C1 segment of cervical spinal cord (tissue), 14 donors: ENCODE measurements at regions not wholly inside any gene's neighbourhood (a gene's known extent, or its start where the extent isn't known, plus 50 kb on each side); places are given as distances from the start of the nearest gene placed in this dataset.

ENCODE experiments used
- DNase-seq, 14 donors: peaks; one replicate each; lab custom pipeline; 2025; lab: John Stamatoyannopoulos, UW

- DNase-seq: no peak
Measured at GRCh38 chr9:129490583-129491486, 130.1 kb downstream of the C9orf50 start.

DNA sequence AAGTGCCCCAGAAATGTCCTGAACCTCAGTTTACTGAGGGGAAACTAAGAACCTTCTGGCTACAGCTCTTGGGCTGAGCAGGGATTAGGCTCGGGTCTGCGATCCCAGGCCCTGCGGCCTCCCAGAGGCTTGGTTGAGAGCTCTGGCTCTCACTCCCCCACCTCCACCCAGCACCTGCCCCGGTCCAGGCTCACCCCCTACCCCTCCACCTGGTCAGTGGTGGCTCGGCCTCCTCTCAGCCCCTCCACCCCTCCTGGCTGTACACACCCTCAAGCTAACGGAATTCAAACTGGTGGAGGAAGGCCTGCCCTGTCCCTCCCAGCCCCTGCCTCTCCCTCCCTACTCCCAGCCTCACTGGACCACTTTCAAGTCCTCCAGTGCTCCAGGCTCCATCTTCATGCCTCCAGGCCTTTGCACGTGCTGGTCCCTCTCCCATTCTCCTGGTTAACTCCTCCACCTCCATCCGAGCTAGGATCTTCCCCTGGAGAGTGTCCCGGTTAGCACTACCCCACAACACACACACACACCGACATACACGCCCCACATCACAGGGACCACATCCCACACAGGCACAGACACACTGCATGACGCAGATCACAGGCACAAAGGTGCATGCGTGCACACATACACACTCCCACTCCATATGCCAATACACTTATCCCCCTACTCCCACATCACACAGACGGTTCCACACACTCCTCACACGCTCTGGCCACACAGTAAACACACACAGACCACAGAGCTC, 130.9 kb downstream of the C9orf50 start:
- peak in 1 of 14 donors; percentile 51 for DNase-seq

- peak in 12 of 14 donors; percentile 45 to 93 (median 70) for DNase-seq
Measured at GRCh38 chr9:129487658-129488483, 133.0 kb downstream of the C9orf50 start.

- peak in 5 of 14 donors; percentile 16 to 59 (median 21) for DNase-seq
Measured at GRCh38 chr9:129486756-129487657, 133.9 kb downstream of the C9orf50 start.

DNA sequence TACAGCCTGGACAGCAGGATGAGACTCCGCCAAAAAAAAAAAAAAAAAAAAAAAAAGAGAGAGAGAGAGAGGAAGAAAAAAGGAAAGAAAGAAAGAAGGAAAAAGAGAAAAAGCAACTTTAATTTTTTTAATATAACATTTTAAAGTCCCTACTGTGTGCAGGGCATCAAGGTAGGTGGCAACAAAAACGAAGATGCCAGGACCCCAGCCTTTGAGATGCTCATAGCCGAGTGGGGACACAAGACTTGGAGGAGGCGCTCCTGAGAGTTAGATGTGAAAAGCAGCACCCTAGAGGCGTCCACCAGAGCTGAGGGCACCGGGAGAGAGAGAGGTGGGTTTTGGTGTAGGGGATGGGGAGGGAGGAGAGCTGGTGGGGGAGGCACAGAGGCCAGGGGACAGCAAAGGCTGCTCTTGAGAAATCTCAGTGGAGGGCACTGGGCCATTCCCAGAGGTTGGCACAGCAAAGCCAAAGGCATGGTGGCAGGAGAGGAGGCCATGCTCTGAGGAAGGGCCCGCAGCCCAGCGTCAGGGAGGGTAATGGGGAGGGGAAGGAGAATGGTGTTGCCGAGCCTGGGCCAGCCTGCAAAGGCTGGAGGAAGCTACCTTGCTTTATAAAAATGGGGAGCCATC, 135.6 kb downstream of the C9orf50 start:
- DNase-seq: peak in 1 of 14 donors; percentile 17

DNA sequence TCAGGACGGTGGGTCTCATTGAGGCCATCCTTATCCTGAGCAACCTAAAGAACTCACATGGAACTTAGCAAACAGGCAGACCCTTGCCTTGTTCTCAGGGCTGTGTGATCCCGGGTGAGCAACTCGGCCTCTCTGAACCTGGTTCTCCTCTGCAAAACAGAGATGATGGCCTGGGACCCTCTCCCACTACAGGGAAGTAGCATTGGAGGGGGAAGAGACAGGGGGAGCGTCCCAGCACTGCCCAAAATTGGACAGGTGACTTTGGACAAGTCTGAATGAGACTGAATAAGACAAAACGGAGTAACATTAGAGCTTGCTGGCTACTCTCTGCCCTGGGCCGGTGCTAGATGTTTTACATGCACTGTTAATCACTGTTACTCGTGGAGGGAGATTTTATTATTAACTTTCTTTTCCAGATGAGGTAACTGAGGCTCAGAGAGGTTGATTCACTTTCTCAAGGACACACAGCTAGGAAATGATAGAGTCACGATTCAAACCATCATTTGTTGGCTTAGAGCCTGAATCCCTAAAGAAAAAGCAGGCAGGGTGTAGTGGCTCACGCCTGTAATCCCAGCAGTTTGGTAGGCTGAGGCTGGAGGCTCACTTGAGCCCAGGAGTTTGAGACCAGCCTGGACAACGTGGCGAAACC, 136.4 kb downstream of the C9orf50 start:
- DNase-seq: no peak

- DNase-seq: peak in 12 of 14 donors; percentile 65 to 89 (median 77)
Measured at GRCh38 chr9:129483415-129484351, 137.2 kb downstream of the C9orf50 start.

GRCh38 chr9:129482521-129483414, 138.1 kb downstream of the C9orf50 start:
- DNase-seq: peak in 12 of 14 donors; percentile 60 to 88 (median 72)

DNA sequence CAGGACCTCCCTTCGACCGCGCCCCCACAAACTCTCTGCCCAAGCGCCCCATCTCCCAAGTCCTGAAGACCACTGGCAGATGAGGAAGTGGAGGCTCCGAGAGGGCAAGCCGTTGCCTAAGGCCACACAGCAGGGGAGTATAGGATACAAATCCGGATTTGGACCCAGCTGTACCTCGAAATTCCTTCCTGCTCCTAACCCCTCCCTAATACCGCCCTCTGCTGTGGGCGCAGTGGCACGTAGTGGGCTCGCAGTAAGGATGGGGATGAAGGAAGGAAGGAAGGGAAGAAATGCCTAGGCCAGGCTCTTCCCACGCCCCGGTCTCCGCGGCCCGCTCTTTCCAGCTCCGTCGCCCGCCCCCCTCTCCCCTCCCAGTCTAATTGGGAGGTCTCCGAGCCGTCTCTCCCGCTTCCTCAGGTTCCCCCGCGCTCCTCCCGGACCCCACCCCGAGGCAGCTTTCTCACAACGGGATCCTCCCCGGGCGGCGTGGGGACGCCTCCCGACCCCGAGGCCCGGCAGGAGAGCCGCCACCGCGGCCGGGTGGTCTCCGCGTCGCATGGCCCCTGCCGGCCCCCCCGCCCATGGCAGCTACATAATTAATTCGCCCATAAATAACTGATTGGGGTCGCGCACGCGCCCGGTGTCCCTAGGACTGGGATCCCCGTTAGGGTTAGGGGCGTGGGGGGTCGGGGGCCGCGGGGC, 138.9 kb downstream of the C9orf50 start:
- DNase-seq: peak in 3 of 14 donors; percentile 33 to 57 (median 34)

- no peak for DNase-seq
Measured at GRCh38 chr9:129481424-129481809, 139.5 kb downstream of the C9orf50 start.

- DNase-seq: no peak
Measured at GRCh38 chr9:129480745-129481144, 140.2 kb downstream of the C9orf50 start.

- no peak for DNase-seq
Measured at GRCh38 chr9:129480227-129480626, 140.7 kb downstream of the C9orf50 start.

DNA sequence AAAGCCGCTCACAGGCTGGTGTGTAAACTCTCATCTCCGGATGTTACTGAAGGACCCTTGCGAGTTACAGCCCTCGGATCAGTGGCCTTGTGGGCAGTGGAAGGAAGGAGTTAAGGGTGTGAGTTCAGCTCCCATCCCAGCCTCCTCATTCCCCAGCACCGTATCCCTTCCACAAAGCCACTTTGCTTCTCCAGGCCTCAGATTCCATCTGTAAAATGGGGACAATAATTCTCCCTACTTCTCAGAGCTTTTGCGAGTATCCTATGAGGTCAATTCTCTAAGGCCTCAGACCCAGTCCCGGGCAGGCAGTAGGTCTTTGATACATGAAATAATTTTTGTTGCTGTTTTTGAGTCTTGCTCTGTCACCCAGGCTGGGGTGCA, 141.3 kb downstream of the C9orf50 start:
- DNase-seq: no peak

- DNase-seq: no peak
Measured at GRCh38 chr9:129478961-129479630, 141.8 kb downstream of the C9orf50 start.

DNA sequence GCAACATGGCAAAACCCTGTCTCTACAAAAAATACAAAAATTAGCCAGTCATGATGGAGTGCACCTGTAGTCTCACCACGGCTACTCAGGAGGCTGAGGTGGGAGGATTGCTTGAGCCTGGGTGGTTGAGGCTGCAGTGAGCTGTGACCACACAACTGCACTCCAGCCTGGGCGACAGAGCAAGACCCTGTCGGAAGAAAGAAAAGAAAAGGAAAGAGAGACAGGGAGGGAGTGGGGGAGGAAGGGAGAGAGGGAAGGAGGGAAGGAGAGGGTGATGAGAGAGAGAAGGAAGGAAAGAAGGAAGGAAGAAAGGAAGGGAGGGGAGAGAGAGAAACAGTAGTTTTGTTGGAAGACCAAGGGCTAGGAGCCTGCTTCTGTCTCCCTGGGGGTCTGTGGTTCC, 142.4 kb downstream of the C9orf50 start:
- DNase-seq: no peak
